ES-I3 (cell line): ENCODE measurements at regions not wholly inside any gene's neighbourhood (a gene's known extent, or its start where the extent isn't known, plus 50 kb on each side); places are given as distances from the start of the nearest gene placed in this dataset.
"Not testable (repeated sequence)": the region's sequence is repeated elsewhere in the genome, so short reads cannot be mapped to it uniquely, and the experiment has no call there.

Source experiments
- H3K36me3 ChIP-seq: 2 replicates; pipeline ENCODE4 v1.6.1; 2013; ENCODE audit warnings: mild to moderate bottlenecking, low read length, control low read depth, moderate library complexity; ENCODE audit not compliant: insufficient read depth
- H3K4me1 ChIP-seq: 2 replicates; pipeline ENCODE4 v1.6.1; 2013; ENCODE audit warnings: mild to moderate bottlenecking, control low read depth, low read length; ENCODE audit not compliant: insufficient read depth
- H3K9ac ChIP-seq: 2 replicates; pipeline ENCODE4 v1.6.1; 2013; ENCODE audit warnings: low read depth, mild to moderate bottlenecking, low read length, moderate library complexity
- H3K9me3 ChIP-seq: 2 replicates; pipeline ENCODE4 v1.6.1; 2013; ENCODE audit warnings: mild to moderate bottlenecking, low read length, moderate library complexity; ENCODE audit not compliant: control insufficient read depth, insufficient read depth

DNA sequence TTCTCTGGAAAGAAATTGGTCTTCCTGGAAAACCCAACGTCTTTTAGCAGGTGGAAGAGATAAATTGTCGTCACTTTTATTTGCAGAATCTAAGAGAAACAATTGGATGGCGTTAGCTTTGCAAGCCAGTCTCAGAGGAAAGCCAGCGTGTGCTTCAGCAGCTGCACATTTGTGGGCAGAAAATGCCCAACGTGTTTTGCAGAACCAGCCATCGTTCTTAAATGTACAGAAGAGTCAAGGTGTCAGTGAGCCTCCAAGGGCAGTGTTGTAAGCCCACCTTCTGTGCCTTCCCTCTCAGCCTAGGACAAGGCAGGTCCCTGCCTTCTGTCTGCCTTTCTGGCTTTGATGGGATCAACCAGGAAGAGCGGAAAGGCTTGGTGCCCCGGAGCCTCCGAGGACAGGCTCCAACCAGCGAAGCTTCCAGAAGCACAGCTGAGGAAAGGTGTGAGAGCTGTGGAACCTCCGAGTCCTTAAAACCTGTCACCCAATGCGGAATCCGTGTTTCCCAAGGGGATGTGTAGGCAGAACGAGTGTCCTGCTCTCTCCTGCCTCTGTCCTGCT, 116.0 kb upstream of the IRX2 start:
- Histone ChIP-seq H3K9ac (no peak overlapping the region), H3K9me3 (no peaks in the 10 kb centered on the region), H3K4me1 (no peaks in the 10 kb centered on the region), H3K36me3 (no peaks in the 10 kb centered on the region)

DNA sequence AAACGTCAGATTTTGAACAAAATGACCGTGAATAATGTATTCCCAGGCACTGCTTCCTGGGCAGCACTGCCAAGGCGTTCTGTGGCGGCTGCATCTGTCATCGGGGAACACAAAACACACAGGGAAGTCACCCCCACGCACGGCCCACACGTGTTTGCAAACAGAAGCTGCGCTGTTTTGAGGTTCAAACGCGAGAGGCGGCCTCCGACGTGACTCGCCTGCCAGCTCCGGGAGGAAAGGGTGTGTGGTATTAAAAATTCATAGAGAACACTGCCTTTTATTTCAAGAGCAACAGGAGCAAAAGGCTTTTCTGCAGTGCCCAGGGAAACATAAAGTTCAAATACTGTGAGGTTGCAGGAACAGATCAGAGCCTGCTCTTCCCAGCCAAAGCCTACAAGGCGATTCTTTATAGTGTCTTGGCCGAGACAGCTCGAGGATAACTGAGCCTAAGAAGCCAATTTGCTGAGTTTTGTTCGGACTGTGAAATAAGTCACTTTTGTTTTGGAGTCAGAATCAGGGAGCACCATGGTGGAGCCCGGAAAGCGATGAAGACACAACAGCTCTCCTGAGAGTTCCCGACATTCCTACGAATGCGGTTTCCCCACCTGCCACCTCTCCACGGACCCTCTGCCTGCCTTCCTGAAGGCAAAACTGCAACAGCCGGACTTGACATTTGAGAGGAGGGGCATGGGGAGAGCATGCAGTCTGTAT, 115.3 kb upstream of the IRX2 start:
- no peaks in the 10 kb centered on the region for H3K4me1 ChIP-seq
- H3K9me3 ChIP-seq: no peaks in the 10 kb centered on the region
- no peak overlapping the region for H3K9ac ChIP-seq
- H3K36me3 ChIP-seq: no peaks in the 10 kb centered on the region

DNA sequence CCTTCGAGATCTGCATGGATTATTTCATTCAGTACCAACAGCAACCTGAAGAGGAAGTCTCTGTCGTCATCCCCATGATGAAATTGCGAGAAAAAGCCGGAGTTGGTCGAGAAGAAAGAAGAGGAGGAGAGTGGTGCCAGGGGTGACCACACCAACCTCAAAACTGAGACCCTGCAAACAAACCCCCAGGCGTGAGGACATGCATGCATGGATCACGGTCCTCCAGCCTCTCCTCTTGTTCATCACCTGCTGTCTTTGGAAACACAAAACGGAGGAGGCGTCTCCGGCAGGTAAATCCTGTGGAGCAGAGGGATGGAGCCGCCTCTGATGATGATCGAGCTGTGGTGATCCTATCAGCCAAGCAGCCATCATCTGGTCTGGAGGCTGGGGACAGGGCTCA, 114.4 kb upstream of the IRX2 start:
- H3K36me3 ChIP-seq: no peaks in the 10 kb centered on the region
- H3K4me1 ChIP-seq: no peaks in the 10 kb centered on the region
- H3K9me3 ChIP-seq: no peaks in the 10 kb centered on the region
- no peak overlapping the region for H3K9ac ChIP-seq

DNA sequence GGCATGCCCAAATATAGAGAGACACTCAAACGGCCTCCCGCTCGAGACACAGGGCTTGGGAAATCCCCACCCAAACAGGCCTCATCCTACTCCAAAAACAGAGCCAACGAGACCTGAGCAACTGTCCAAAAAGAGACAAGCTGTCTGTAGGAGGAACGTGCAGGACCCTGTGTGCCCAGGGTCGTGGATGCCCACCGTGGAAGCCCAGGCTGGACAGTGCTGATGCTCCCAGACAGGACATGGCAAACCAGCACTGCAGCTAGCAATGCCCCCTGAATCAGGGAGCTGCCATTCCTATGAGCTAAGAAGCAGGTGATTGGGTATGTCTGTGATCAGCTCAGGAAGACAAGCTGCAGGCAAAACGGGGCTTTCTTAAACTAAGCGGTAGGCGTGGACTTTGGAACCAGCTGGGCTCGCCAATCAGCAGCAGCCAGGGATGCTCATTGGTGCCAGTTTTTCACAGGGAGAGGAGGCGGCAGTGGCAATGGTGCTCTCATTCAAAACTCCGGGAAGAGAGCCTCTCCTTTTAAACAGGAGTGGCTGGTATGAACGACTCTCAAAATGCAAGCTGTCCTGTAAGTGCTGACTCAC, 113.1 kb upstream of the IRX2 start:
- Histone ChIP-seq H3K36me3 (no peaks in the 10 kb centered on the region), H3K9me3 (no peaks in the 10 kb centered on the region)

DNA sequence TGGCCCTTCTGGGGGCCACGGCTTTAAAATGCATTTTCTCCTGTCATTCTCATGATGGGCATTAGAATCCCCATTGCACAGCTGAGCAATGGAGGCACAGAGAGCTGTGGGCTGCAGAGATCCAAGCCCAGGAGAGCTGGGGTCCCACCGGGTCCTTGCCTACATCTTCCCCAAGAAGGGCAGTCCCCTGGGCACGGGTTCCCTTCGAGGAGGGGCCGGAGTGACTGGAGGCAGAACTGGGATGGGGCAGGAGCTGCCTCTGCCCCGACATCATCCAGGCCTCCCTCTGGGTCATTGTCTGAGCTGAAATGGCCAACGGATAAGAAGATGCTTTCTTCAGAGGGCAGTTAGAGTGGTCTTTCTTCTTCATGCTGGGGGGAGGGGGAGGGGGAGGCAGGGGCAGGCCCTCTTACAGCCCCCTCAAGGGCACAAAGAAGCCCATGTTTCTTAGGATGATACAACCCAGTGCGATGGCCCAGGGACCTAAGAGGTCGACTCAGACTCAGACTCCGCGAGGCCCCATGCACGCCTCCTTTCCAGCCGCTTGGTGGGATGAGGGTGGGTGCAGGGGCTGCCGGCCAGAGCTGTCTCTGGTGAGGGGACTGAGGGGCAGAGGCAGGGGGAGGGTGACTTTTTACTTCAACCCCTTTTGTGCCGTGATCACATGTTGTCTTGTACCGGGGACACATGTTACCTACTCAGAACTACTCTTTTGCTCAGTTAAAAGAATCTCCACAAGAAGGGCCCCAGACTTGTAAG, 112.4 kb upstream of the IRX2 start:
- H3K36me3 ChIP-seq: no peaks in the 10 kb centered on the region

More for the DNA sequence above, 113.1 kb upstream of the IRX2 start:
- Histone ChIP-seq H3K4me1 (no peaks in the 10 kb centered on the region), H3K9ac (no peak overlapping the region)

DNA sequence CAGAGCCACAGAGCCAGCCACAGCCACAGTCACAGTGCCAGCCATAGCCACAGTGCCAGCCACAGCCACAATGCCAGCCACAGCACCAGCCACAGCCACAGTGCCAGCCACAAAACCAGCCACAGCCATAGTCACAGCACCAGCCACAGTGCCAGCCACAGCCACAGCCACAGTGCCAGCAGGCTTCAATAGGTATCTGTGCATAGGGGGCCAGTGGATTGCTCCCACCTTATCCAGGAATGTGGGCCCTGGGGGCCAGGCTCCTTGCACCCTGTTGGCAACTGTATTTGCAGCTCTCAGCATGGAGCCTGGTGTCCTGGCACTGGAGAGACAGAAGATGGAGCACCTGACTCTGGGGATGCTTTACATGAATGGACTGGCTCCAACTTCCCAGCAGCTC, 111.7 kb upstream of the IRX2 start:
- H3K4me1 ChIP-seq: no peaks in the 10 kb centered on the region
- no peaks in the 10 kb centered on the region for H3K36me3 ChIP-seq
- H3K9me3 ChIP-seq: no peaks in the 10 kb centered on the region

More for the DNA sequence above, 112.4 kb upstream of the IRX2 start:
- H3K9ac ChIP-seq: no peak overlapping the region
- H3K9me3 ChIP-seq: no peaks in the 10 kb centered on the region
- H3K4me1 ChIP-seq: no peaks in the 10 kb centered on the region

DNA sequence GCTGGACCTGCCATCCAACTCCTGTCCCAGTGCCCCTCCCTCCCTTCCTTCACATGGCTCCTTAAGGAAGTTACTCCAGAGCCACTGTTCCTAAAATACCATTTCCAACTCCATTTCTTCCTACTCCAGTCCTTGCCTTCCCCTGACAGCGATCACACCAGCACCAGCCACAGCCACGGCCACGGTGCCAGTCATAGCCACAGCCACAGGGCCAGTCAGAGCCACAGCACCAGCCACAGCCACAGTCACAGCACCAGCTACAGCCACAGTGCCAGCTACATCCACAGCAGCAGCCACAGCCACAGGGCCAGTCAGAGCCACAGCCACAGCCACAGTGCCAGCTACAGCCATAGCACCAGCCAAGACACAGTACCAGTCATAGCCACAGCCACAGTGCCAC, 110.7 kb upstream of the IRX2 start:
- not testable (repeated sequence) for H3K4me1 ChIP-seq, H3K36me3 ChIP-seq, H3K9ac ChIP-seq, H3K9me3 ChIP-seq

More for the DNA sequence above, 111.7 kb upstream of the IRX2 start:
- H3K9ac ChIP-seq: no peak overlapping the region

DNA sequence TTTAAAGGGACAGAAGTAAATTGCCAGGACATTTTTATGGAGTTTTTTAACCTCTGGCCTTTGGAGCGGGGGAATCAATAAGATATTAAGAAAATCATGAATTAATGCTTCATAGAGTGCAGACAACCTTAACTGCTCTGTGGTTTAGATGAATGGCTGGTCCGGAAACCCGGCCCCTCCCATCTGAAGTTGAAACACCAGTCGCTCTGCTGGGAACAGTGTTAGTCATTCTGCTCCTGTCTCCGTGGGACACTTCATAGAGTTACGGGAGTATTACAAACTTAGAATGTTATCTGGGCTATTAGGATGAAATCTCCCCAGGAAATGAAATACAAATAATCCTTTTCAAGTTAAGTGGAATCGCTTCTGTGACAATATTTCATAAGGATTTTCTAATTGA, 110.1 kb upstream of the IRX2 start:
- Histone ChIP-seq H3K9me3 (no peaks in the 10 kb centered on the region), H3K9ac (no peak overlapping the region), H3K36me3 (no peaks in the 10 kb centered on the region), H3K4me1 (no peaks in the 10 kb centered on the region)

DNA sequence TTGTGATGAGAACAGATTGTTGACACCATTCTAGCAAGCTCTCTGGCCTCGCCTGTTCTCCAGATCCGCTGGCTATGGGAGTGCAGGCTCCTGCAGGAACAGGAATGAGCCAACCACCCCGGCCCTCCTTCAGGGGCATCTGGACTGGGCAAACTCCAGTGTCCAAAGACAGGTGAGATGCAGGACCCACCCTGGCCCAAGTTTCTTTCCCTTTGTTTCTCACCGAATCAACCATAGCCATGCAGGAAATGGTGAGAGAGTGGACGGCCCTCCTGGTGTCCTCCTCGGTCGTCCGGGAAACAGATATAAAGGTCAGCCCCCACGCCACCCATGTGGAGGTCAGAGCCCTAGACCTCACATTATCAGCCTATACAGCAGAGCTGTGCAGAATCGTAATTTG, 108.6 kb upstream of the IRX2 start:
- H3K9ac ChIP-seq: no peak overlapping the region

DNA sequence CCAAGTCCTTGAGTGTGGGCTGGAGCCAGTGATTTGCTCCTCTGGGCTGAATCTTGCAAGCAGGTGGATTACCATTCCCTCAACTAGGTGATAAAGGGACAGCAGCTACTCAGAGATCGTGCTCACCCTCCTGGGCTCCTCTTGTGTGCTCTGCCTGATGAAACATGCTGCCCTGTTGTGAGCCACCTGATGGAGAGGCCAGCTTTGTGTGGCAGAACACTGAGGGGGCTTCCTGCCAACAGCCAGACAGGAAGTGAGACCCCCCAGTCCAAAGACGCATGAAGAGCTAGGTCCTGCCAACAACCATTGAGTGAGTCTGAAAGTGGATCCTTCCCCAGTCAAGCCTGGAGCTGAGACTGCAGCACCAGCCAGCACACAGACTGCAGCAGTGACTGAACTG, 106.4 kb upstream of the IRX2 start:
- Histone ChIP-seq H3K9ac (no peak overlapping the region), H3K9me3 (no peaks in the 10 kb centered on the region), H3K36me3 (no peaks in the 10 kb centered on the region), H3K4me1 (no peaks in the 10 kb centered on the region)

More for the DNA sequence above, 108.6 kb upstream of the IRX2 start:
- Histone ChIP-seq H3K4me1 (no peaks in the 10 kb centered on the region), H3K9me3 (no peaks in the 10 kb centered on the region), H3K36me3 (no peaks in the 10 kb centered on the region)

DNA sequence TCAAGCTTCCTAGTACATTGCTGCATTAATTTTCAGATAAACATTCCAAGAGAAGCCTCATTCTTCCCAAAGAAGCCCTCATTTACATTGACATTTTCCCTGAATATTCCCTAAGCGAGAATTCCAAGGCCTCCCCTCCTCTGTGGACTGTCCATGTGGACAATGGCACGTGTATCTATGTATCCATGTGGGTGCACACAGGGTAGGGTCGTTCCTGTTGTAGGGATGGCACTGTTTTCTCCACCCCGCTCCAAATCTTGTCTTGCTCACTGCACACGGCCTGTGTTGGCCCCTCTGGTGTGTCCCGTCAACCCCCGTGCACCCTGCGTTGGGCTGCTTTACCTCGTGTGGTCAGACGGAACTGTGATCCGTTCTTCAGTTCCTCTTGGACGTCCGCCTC, 104.7 kb upstream of the IRX2 start:
- Histone ChIP-seq H3K9me3 (no peaks in the 10 kb centered on the region), H3K4me1 (no peaks in the 10 kb centered on the region), H3K9ac (no peak overlapping the region), H3K36me3 (no peaks in the 10 kb centered on the region)

DNA sequence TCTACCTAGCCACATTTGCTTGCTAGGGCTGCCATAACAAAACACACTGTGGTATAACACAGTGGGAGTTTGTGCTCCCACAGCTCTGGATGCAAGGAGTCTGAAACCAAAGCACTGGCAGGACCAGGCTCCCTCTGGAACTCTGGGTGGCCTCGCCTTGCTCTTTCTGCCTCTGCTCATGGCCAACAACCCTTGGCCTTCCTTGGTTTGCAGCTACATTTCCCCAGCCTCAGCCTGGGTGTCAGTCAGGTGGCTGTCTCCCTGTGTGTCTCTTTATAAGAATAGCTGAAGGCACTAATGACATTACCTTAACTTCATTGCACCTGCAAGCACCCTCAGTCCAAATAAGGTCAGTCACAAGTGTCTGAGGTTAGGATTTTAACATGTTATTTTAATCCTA, 101.0 kb upstream of the IRX2 start:
- Histone ChIP-seq H3K4me1 (no peaks in the 10 kb centered on the region), H3K9ac (no peak overlapping the region), H3K36me3 (no peaks in the 10 kb centered on the region)

DNA sequence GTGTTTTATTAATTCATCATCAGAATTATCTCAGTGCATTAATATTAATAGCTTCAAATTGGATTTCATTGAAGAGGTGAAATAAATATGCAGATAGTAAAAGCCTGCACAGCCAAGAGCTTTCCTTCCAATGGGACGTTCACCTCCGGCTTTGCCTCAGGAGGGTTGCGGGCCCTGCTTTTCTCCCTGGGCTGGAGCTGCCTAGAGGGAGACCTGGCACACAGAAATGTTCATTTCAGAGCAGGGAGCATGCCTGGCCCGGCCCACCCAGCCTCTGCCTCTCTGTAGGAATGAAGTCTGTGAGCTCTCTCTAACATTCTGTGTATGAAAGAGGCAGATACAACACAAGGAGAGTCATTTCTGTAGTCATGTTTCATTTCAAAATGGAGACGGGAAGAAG, 100.4 kb upstream of the IRX2 start:
- H3K4me1 ChIP-seq: no peaks in the 10 kb centered on the region
- H3K36me3 ChIP-seq: no peaks in the 10 kb centered on the region
- H3K9me3 ChIP-seq: no peaks in the 10 kb centered on the region
- H3K9ac ChIP-seq: no peak overlapping the region

More for the DNA sequence above, 101.0 kb upstream of the IRX2 start:
- no peaks in the 10 kb centered on the region for H3K9me3 ChIP-seq

DNA sequence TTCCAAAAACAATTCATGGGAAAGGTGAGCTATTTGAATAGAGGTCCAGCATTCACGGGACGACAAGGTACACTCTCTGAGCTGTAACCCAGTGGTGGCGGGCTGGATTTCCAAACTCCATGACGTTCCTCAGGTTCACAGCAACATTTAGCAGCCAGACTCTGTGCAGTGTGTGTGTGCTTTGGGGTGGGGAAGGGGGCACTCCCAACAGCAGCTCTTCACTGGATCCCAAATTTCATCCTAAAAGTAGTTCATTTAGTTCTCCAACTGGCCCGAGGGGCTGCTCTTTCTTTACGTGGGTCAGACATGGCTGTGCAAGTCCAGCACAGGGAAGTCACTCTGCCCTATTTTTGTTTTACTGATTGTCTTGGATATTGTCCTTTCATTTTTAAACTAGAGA, 98.0 kb upstream of the IRX2 start:
- Histone ChIP-seq H3K9ac (no peak overlapping the region), H3K4me1 (no peaks in the 10 kb centered on the region), H3K9me3 (no peaks in the 10 kb centered on the region), H3K36me3 (no peaks in the 10 kb centered on the region)

DNA sequence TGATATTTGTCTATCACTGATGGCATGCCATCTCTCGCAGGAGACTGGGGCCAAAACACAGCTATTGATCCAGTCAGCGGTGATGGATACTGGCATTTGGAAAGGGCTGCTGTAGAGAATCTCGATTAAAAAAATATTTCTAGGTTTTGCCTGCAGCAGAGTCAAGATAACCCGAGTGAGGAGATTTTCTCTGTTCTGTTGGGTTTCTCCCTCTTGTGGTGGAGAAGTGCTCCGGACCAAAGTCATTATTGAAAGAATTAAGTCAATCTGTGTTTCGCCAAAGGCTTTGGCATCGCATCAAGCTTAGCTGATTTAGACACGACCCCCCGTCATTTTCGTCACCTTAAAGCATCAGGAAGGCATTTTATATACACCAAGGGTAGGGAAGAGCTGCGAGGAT, 97.1 kb upstream of the IRX2 start:
- no peaks in the 10 kb centered on the region for H3K4me1 ChIP-seq
- H3K9ac ChIP-seq: no peak overlapping the region
- no peaks in the 10 kb centered on the region for H3K36me3 ChIP-seq
- no peaks in the 10 kb centered on the region for H3K9me3 ChIP-seq
